ENCODE measurements at regions not wholly inside any gene's neighbourhood (a gene's known extent, or its start where the extent isn't known, plus 50 kb on each side); places are given as distances from the start of the nearest gene placed in this dataset.
"Not testable (repeated sequence)": the region's sequence is repeated elsewhere in the genome, so short reads cannot be mapped to it uniquely, and the experiment has no call there.

- DNase-seq: no peak
Observed at GRCh38 chr7:85875398-85875797, 688.5 kb upstream of the SEMA3D start.

GRCh38 chr7:85866540-85866939, 679.7 kb upstream of the SEMA3D start:
- DNase-seq: no peak

GRCh38 chr7:85851571-85852193, 664.8 kb upstream of the SEMA3D start:
- DNase-seq: peak; percentile 65

- no peak for DNase-seq
Observed at GRCh38 chr7:85850381-85850780, 663.5 kb upstream of the SEMA3D start.

GRCh38 chr7:85840554-85840953, 653.7 kb upstream of the SEMA3D start:
- no peak for DNase-seq

- DNase-seq: peak; percentile 88
Observed at GRCh38 chr7:85833066-85833465, 646.2 kb upstream of the SEMA3D start.

GRCh38 chr7:85830982-85831381, 644.1 kb upstream of the SEMA3D start:
- no peak for DNase-seq

- DNase-seq: peak; percentile 44
Observed at GRCh38 chr7:85829817-85830432, 643.1 kb upstream of the SEMA3D start.

GRCh38 chr7:85829176-85829575, 642.3 kb upstream of the SEMA3D start:
- no peak for DNase-seq

- DNase-seq: peak; percentile 22
Observed at GRCh38 chr7:85828614-85829013, 641.8 kb upstream of the SEMA3D start.

GRCh38 chr7:85823396-85824080, 636.7 kb upstream of the SEMA3D start:
- DNase-seq: peak; percentile 66

GRCh38 chr7:85821926-85822325, 635.1 kb upstream of the SEMA3D start:
- DNase-seq: no peak

GRCh38 chr7:85820702-85821443, 634.0 kb upstream of the SEMA3D start:
- no peak for DNase-seq

GRCh38 chr7:85815526-85815925, 628.7 kb upstream of the SEMA3D start:
- no peak for DNase-seq

- no peak for DNase-seq
Observed at GRCh38 chr7:85806321-85806720, 619.5 kb upstream of the SEMA3D start.

- DNase-seq: no peak
Observed at GRCh38 chr7:85805656-85806055, 618.8 kb upstream of the SEMA3D start.

GRCh38 chr7:85805249-85805648, 618.4 kb upstream of the SEMA3D start:
- no peak for DNase-seq

- no peak for DNase-seq
Observed at GRCh38 chr7:85802211-85802610, 615.4 kb upstream of the SEMA3D start.

- DNase-seq: no peak
Observed at GRCh38 chr7:85796956-85797355, 610.1 kb upstream of the SEMA3D start.

- not testable (repeated sequence) for DNase-seq
Observed at GRCh38 chr7:85791098-85791497, 604.2 kb upstream of the SEMA3D start.

- peak; percentile 37 for DNase-seq
Observed at GRCh38 chr7:85781606-85782005, 594.8 kb upstream of the SEMA3D start.

- peak; percentile 74 for DNase-seq
Observed at GRCh38 chr7:85776691-85777345, 590.0 kb upstream of the SEMA3D start.

- DNase-seq: no peak
Observed at GRCh38 chr7:85775431-85775830, 588.6 kb upstream of the SEMA3D start.
